PC-3 (cell line): ENCODE measurements at regions not wholly inside any gene's neighbourhood (a gene's known extent, or its start where the extent isn't known, plus 50 kb on each side); places are given as distances from the start of the nearest gene placed in this dataset.

Experiments used
- EZH2 ChIP-seq: fragments of 300-600 bp; sonication (generic); IDR thresholded peaks from one replicate; pipeline ENCODE4 v1.6.1; 2017; ENCODE audit warnings: antibody characterized with exemption, mild to moderate bottlenecking, low read length; ENCODE audit not compliant: unreplicated experiment
- TF ChIP-seq, protein P1 (sequence below): fragments of 300-600 bp; sonication (generic); conservative IDR thresholded peaks from 2 replicates; pipeline ENCODE4 v1.5.1; 2017; ENCODE audit warnings: antibody characterized with exemption, low read depth, mild to moderate bottlenecking, low read length

DNA sequence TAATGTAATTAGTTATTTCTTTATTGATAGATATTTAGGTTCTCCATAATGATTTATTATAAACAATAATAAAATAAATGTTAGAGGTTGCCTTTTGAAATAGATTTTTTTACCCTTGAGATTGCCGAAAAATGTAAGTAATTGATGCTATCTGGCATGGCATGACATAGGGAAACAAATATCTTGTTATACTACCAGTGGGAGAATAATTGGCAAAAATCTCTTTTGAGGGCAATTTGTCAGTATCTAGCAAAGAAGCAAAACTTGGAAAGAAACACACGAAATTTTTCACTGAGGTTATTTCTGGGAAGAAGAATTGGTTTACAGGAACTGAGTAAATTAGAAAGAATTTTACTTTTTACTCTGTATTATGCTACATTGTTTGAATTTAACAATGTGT lies 547.2 kb upstream of the SETBP1 start:
- TF ChIP-seq, protein P1, sequence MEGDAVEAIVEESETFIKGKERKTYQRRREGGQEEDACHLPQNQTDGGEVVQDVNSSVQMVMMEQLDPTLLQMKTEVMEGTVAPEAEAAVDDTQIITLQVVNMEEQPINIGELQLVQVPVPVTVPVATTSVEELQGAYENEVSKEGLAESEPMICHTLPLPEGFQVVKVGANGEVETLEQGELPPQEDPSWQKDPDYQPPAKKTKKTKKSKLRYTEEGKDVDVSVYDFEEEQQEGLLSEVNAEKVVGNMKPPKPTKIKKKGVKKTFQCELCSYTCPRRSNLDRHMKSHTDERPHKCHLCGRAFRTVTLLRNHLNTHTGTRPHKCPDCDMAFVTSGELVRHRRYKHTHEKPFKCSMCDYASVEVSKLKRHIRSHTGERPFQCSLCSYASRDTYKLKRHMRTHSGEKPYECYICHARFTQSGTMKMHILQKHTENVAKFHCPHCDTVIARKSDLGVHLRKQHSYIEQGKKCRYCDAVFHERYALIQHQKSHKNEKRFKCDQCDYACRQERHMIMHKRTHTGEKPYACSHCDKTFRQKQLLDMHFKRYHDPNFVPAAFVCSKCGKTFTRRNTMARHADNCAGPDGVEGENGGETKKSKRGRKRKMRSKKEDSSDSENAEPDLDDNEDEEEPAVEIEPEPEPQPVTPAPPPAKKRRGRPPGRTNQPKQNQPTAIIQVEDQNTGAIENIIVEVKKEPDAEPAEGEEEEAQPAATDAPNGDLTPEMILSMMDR = no peak
- TF ChIP-seq EZH2 = no peak
